Lung (tissue), 11 donors: ENCODE measurements at regions not wholly inside any gene's neighbourhood (a gene's known extent, or its start where the extent isn't known, plus 50 kb on each side); places are given as distances from the start of the nearest gene placed in this dataset.

ENCODE experiments used
- ATAC-seq: fragments of 200-7000 bp; cut with Tn5 transposase; one replicate; pipeline ENCODE4 v1.9.1; 2020; ENCODE audit warnings: moderate number of reproducible peaks; ENCODE audit not compliant: insufficient read depth, low FRiP score
- DNase-seq, 3 donors: peaks; one replicate each; pipeline ENCODE4 v3.0.0-alpha.2; 2013 to 2017
- H3K27ac ChIP-seq, 2 donors: one replicate each; pipeline ENCODE4 v1.5.1; 2013; ENCODE audit warnings: mild to moderate bottlenecking in 2 of 2, moderate library complexity in 2 of 2, control low read depth in 1 of 2, inconsistent platforms in 1 of 2, low read depth in 1 of 2, low read length in 1 of 2
- H3K27me3 ChIP-seq, 3 donors: one replicate each; pipeline ENCODE4 v1.5.1; 2013; ENCODE audit warnings: low read length in 2 of 3; ENCODE audit not compliant: control insufficient read depth in 3 of 3, insufficient read depth in 3 of 3
- H3K36me3 ChIP-seq, 4 donors: one replicate each; pipeline ENCODE4 v1.5.1; 2013; ENCODE audit warnings: low read length in 4 of 4, mild to moderate bottlenecking in 1 of 4, moderate library complexity in 1 of 4; ENCODE audit not compliant: control insufficient read depth in 4 of 4, insufficient read depth in 4 of 4
- H3K4me1 ChIP-seq, 5 donors: one replicate each; pipeline ENCODE4 v1.5.1; 2013; ENCODE audit warnings: low read length in 5 of 5, mild to moderate bottlenecking in 2 of 5, moderate library complexity in 1 of 5; ENCODE audit not compliant: control insufficient read depth in 5 of 5, insufficient read depth in 5 of 5
- H3K4me3 ChIP-seq: one replicate; pipeline ENCODE4 v1.5.1; 2013; ENCODE audit warnings: mild to moderate bottlenecking, control low read depth, moderate library complexity
- H3K9ac ChIP-seq, 2 donors: one replicate each; pipeline ENCODE4 v1.5.1; 2013; ENCODE audit warnings: low read length in 2 of 2, control low read depth in 1 of 2; ENCODE audit not compliant: insufficient read depth in 1 of 2
- H3K9me3 ChIP-seq, 4 donors: one replicate each; pipeline ENCODE4 v1.5.1; 2013; ENCODE audit warnings: low read length in 3 of 4, mild to moderate bottlenecking in 1 of 4, moderate library complexity in 1 of 4; ENCODE audit not compliant: control insufficient read depth in 4 of 4, insufficient read depth in 3 of 4
- CTCF ChIP-seq: IDR thresholded peaks from 2 replicates; pipeline ENCODE4 v1.5.1; 2012; ENCODE audit warnings: mild to moderate bottlenecking; ENCODE audit errors: control extremely low read depth, extremely low read depth
- WGBS, 2 donors: extraction: QIAGEN DNeasy Blood & Tissue Kit; methylation state at CpG; one replicate each; pipeline ENCODE4 v1.1.7; 2013; 5-methylcytosine and 5-hydroxymethylcytosine counted together
- donor health status: control.
- donor health status: control.
- donor health status: Bipolar disorder and iron deficiency.
- donor health status: healthy.
- donor health status: DM: yes; HTN: yes; CAD: no.

GRCh38 chr1:58902830-58903513 lies 119.1 kb upstream of the JUN start:
- peak overlapping the region; percentile 69 to 85 for H3K9ac ChIP-seq
- peak overlapping the region; percentile 97 to 100 for H3K27ac ChIP-seq
- 20 to 29% methylated on average over 12 of the region's 12 CpGs for WGBS, 2 donors
- H3K4me1 ChIP-seq = peaks cover 4 to 35% (median 14%) of the 10 kb centered on the region in 5 donors
- no peaks in the 10 kb centered on the region for H3K27me3 ChIP-seq
- H3K4me3 ChIP-seq = peak overlapping the region; percentile 49
- ATAC-seq (no peak), DNase-seq (no peak)
- H3K36me3 ChIP-seq = no peaks in the 10 kb centered on the region
- no peak for TF ChIP-seq CTCF
- H3K9me3 ChIP-seq = no peaks in the 10 kb centered on the region

DNA sequence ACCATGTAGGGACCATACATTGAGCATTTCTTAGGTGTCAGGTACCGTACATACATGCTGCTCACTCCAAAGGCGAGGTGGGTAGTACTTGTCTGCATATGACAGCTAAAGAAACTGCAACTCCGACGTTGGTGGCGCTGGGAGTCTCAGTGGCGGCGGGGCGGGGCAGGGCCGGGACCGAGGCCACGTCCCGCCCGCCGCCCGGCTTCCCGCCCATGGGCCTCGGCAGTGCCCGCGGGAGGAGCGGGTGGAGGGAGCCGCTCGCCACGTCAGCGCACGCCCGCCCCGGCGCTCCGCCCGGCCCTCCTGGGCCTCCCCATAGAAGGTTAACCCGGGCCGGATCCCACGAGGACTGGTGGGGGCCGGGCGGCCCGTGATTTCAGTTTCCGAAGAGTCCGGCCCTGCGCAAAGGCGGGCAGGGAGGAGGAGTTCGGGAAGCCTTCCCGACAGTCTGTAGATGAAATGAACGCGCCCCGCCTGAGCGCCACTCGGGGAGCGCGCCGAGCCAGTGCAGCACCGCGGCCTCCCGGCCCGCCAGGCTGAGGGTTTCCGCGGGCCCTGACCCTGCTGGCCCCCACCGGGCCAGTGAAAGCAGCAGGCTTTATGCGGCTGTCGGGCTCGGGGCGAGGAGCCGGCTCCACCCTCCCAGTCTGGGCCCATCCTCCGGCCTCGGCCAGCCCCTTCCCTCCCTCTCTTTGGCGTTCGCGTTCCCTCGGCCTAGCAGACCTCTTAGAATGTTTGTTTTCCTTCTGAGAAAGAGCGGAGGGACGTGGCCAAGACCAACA lies 119.9 kb upstream of the JUN start:
- H3K27me3 ChIP-seq = no peaks in the 10 kb centered on the region
- peak overlapping the region; percentile 69 to 85 for H3K9ac ChIP-seq
- 0 to 1% methylated on average over 66 to 70 of the region's 70 CpGs for WGBS, 2 donors
- no peak for TF ChIP-seq CTCF
- H3K4me3 ChIP-seq = peak overlapping the region; percentile 49
- H3K4me1 ChIP-seq = peaks cover 3 to 33% (median 11%) of the 10 kb centered on the region in 5 donors
- DNase-seq (peak; percentile 92 to 96 (median 95)), ATAC-seq (peak; percentile 95)
- H3K9me3 ChIP-seq = no peaks in the 10 kb centered on the region
- H3K27ac ChIP-seq = peak overlapping the region; percentile 97 to 100
- H3K36me3 ChIP-seq = no peaks in the 10 kb centered on the region

GRCh38 chr1:58904299-58905125 lies 120.7 kb upstream of the JUN start:
- no peaks in the 10 kb centered on the region for H3K27me3 ChIP-seq
- peak overlapping the region; percentile 38 for H3K4me3 ChIP-seq
- H3K9ac ChIP-seq = peak overlapping the region in 1 of 2 donors; percentile 80
- no peak for TF ChIP-seq CTCF
- H3K9me3 ChIP-seq = no peaks in the 10 kb centered on the region
- no peak for DNase-seq
- no peak for ATAC-seq
- peak overlapping the region; percentile 97 to 100 for H3K27ac ChIP-seq
- H3K4me1 ChIP-seq = peaks cover 0 to 24% (median 4%) of the 10 kb centered on the region in 5 donors
- H3K36me3 ChIP-seq = no peaks in the 10 kb centered on the region
- 58 to 66% methylated on average over 8 of the region's 8 CpGs for WGBS, 2 donors
